GM13977 (cell line): ENCODE measurements at regions not wholly inside any gene's neighbourhood (a gene's known extent, or its start where the extent isn't known, plus 50 kb on each side); places are given as distances from the start of the nearest gene placed in this dataset.

Experiments
- DNase-seq: peaks from one replicate; pipeline ENCODE4 v3.0.0; 2012; ENCODE audit warnings: low spot score
- CTCF ChIP-seq: IDR thresholded peaks from 2 replicates; pipeline ENCODE4 v1.5.1; 2012; ENCODE audit warnings: mild to moderate bottlenecking, control low read depth; ENCODE audit not compliant: insufficient read depth; ENCODE audit errors: extremely low read depth, missing control alignments
- in situ Hi-C: fragments of 300-500 bp; cut with MboI; formaldehyde crosslinking; loops from one replicate; pipeline ENCODE4 v1.12.0; 2022; ENCODE audit warnings: low sequenced_read_pairs, low pct_unique_long_range_greater_than_20kb, mixed read lengths, inconsistent platforms; ENCODE audit not compliant: unreplicated experiment

GRCh38 chr11:97325693-97326092 lies 935.9 kb downstream of the JRKL start:
- in situ Hi-C loops = no loop called here
- no peak for TF ChIP-seq CTCF
- DNase-seq = no peak

GRCh38 chr11:97332271-97332670 lies 942.5 kb downstream of the JRKL start:
- no peak for TF ChIP-seq CTCF
- no peak for DNase-seq
- in situ Hi-C loops = no loop called here

GRCh38 chr11:97336064-97336463 lies 946.3 kb downstream of the JRKL start:
- in situ Hi-C loops = no loop called here
- no peak for DNase-seq

GRCh38 chr11:97345032-97345431 lies 955.2 kb downstream of the JRKL start:
- no peak for TF ChIP-seq CTCF

More at GRCh38 chr11:97336064-97336463, 946.3 kb downstream of the JRKL start:
- no peak for TF ChIP-seq CTCF

GRCh38 chr11:97349201-97349600 lies 959.4 kb downstream of the JRKL start:
- in situ Hi-C loops = no loop called here
- no peak for DNase-seq

More at GRCh38 chr11:97345032-97345431, 955.2 kb downstream of the JRKL start:
- DNase-seq = no peak
- in situ Hi-C loops = no loop called here

GRCh38 chr11:97351939-97352338 lies 962.1 kb downstream of the JRKL start:
- in situ Hi-C loops = no loop called here
- no peak for TF ChIP-seq CTCF
- no peak for DNase-seq

More at GRCh38 chr11:97349201-97349600, 959.4 kb downstream of the JRKL start:
- TF ChIP-seq CTCF = no peak

- in situ Hi-C loops = no loop called here
- no peak for TF ChIP-seq CTCF
Measured at GRCh38 chr11:97354026-97354425, 964.2 kb downstream of the JRKL start.

More at GRCh38 chr11:97354026-97354425, 964.2 kb downstream of the JRKL start:
- DNase-seq = no peak
